Neural progenitor cell (in vitro differentiated cells): ENCODE measurements at regions not wholly inside any gene's neighbourhood (a gene's known extent, or its start where the extent isn't known, plus 50 kb on each side); places are given as distances from the start of the nearest gene placed in this dataset.

Experiments
- EZH2 ChIP-seq: fragments of 200-600 bp; sonication (generic); IDR thresholded peaks from 2 replicates; pipeline ENCODE4 v1.6.1; 2017; ENCODE audit warnings: antibody characterized with exemption, mild to moderate bottlenecking, moderate library complexity
- TF ChIP-seq, protein P1 (sequence below): fragments of 200-600 bp; sonication (generic); IDR thresholded peaks from 2 replicates; pipeline ENCODE4 v1.5.1; 2017; ENCODE audit warnings: antibody characterized with exemption, mild to moderate bottlenecking

DNA sequence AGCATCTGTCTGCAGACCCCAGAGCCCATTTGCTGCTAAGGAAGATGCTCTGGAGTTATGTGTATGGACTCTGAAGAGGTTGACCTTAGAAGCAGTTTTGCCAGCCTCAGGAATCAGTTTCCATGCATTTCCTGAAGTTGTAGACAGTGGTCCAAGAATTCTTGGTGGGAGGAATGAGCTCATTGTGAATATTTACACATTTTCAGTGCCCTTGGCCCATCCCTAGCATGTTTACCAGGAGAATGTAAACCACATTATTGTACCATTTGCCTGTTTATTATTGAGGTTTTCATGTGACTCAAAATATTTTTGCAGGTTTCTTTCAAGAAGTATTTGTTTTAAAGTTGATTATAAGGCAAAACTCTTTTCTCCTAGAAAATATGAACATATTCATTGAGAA, 93.8 kb downstream of the NXNL2 start:
- TF ChIP-seq, protein P1, sequence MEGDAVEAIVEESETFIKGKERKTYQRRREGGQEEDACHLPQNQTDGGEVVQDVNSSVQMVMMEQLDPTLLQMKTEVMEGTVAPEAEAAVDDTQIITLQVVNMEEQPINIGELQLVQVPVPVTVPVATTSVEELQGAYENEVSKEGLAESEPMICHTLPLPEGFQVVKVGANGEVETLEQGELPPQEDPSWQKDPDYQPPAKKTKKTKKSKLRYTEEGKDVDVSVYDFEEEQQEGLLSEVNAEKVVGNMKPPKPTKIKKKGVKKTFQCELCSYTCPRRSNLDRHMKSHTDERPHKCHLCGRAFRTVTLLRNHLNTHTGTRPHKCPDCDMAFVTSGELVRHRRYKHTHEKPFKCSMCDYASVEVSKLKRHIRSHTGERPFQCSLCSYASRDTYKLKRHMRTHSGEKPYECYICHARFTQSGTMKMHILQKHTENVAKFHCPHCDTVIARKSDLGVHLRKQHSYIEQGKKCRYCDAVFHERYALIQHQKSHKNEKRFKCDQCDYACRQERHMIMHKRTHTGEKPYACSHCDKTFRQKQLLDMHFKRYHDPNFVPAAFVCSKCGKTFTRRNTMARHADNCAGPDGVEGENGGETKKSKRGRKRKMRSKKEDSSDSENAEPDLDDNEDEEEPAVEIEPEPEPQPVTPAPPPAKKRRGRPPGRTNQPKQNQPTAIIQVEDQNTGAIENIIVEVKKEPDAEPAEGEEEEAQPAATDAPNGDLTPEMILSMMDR = no peak
- no peak for TF ChIP-seq EZH2
